ENCODE measurements at regions not wholly inside any gene's neighbourhood (a gene's known extent, or its start where the extent isn't known, plus 50 kb on each side); places are given as distances from the start of the nearest gene placed in this dataset.

DNA sequence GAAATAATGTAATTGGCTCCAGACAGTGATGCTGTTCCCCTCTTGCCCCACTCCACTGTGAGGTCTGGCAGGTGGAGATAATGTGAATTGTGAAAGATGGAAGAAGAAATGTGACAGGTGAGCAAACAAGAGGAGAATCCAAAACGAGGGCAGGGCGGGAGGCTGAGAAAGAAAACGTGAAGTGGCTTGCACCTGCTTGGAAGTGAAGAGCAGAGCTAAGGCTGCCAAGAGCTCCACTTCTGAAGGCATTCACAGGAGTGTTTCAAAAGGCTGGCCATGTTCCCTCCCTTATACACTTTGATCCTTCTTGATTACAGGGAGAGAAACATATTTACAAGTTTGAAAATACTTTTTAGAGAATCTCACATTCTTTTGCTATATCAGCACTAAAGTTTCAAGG, 359.4 kb downstream of the EPHA7 start:
- Mint-ChIP-seq H3K27me3 (no peaks in the 10 kb centered on the region), H3K9me3 (peaks cover 6% of the 10 kb centered on the region), H3K4me1 (ENCODE audit: low read depth) (no peaks in the 10 kb centered on the region), H3K36me3 (ENCODE audit: low read depth) (no peaks in the 10 kb centered on the region), H3K4me3 (no peak overlapping the region), H3K27ac (no peak overlapping the region)
- ATAC-seq (no peak), DNase-seq (no peak)
- intact Hi-C loops (cut with micrococcal nuclease) = no loop called here
- TF ChIP-seq, protein P1, sequence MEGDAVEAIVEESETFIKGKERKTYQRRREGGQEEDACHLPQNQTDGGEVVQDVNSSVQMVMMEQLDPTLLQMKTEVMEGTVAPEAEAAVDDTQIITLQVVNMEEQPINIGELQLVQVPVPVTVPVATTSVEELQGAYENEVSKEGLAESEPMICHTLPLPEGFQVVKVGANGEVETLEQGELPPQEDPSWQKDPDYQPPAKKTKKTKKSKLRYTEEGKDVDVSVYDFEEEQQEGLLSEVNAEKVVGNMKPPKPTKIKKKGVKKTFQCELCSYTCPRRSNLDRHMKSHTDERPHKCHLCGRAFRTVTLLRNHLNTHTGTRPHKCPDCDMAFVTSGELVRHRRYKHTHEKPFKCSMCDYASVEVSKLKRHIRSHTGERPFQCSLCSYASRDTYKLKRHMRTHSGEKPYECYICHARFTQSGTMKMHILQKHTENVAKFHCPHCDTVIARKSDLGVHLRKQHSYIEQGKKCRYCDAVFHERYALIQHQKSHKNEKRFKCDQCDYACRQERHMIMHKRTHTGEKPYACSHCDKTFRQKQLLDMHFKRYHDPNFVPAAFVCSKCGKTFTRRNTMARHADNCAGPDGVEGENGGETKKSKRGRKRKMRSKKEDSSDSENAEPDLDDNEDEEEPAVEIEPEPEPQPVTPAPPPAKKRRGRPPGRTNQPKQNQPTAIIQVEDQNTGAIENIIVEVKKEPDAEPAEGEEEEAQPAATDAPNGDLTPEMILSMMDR (IDR thresholded peaks at IDR 0.05) = no peak
- CTCF ChIA-PET = no interaction called here
- POLR2A ChIA-PET = no interaction called here

DNA sequence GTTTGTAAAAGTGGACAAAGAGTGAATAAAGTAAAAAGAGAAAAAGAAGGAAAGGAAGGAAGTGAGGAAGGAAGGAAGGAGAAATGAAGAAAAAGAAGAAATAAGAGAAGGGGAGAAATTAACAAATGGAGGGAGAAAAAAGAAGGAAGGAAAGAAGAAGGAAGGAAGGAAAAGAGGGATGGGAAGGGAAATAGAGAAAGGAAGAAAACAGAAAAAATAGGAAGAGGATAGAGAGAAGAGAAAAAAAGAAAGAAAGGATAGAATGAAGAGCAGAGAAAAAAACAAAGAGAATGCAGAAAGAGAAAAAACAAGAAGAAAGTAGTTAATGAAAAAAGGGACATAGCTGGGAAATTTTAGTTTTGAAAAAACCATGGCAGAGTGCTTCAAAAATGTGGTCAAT, 361.8 kb downstream of the EPHA7 start:
- POLR2A ChIA-PET = no interaction called here
- peaks cover 7% of the 10 kb centered on the region for H3K9me3 Mint-ChIP-seq
- ATAC-seq = no peak
- H3K4me3 Mint-ChIP-seq = no peak overlapping the region
- H3K4me1 Mint-ChIP-seq (ENCODE audit: low read depth) = no peaks in the 10 kb centered on the region
- no peaks in the 10 kb centered on the region for H3K27me3 Mint-ChIP-seq
- no peak for DNase-seq
- H3K36me3 Mint-ChIP-seq (ENCODE audit: low read depth) = no peaks in the 10 kb centered on the region
- H3K27ac Mint-ChIP-seq = no peak overlapping the region
- intact Hi-C loops (cut with micrococcal nuclease) = no loop called here
- CTCF ChIA-PET = no interaction called here
- TF ChIP-seq, protein P1 (IDR thresholded peaks at IDR 0.05) = no peak

DNA sequence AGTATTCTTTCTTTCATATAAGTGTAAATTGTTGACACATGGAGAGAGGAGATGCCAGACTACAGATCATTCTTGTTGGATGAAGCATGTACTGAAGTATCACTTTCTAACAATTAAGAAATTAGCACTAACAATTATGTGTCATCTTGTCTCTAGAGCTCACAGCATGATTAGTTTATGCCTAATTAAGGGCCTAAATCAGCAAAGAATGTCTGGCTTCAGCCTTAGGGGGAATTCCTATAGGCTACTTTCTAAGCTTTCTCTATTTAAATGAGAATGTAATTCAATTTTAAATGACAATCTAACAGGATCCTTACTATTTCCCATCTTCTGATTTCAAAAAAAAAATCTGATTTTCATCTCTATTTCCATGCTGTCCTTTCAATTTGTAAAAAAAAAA, 371.0 kb downstream of the EPHA7 start:
- H3K4me1 Mint-ChIP-seq (ENCODE audit: low read depth) = no peaks in the 10 kb centered on the region
- DNase-seq = no peak
- TF ChIP-seq, protein P1 (IDR thresholded peaks at IDR 0.05) = no peak
- no peak for ATAC-seq
- H3K27me3 Mint-ChIP-seq = no peaks in the 10 kb centered on the region
- H3K4me3 Mint-ChIP-seq = no peak overlapping the region
- H3K36me3 Mint-ChIP-seq (ENCODE audit: low read depth) = no peaks in the 10 kb centered on the region
- intact Hi-C loops (cut with micrococcal nuclease) = no loop called here
- H3K9me3 Mint-ChIP-seq = peaks cover 4% of the 10 kb centered on the region
- POLR2A ChIA-PET = no interaction called here
- H3K27ac Mint-ChIP-seq = no peak overlapping the region
- CTCF ChIA-PET = no interaction called here

DNA sequence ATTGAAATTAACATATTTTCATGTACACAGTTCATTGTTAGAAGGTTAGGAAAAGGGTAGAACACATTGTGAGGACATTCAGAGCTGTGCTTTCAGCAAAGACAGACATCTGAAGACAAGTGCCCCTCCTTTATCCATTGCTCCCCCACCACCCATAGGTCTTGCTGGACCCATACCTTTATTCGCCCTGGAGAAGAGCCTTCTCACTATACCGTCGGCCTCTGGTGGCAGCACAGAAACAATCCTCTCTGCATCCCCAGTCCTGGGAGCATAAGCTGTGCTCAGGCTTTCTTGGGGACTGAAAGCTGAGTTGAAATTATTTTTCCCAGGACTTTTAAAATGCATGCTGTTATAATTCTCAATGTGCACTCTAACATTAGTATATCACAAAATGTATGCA, 372.3 kb downstream of the EPHA7 start:
- no peak for DNase-seq
- H3K27me3 Mint-ChIP-seq = no peaks in the 10 kb centered on the region
- TF ChIP-seq, protein P1 (IDR thresholded peaks at IDR 0.05) = no peak
- no peak overlapping the region for H3K27ac Mint-ChIP-seq
- ChIA-PET CTCF (no interaction called here), POLR2A (no interaction called here)
- H3K36me3 Mint-ChIP-seq (ENCODE audit: low read depth) = no peaks in the 10 kb centered on the region
- intact Hi-C loops (cut with micrococcal nuclease) = no loop called here
- H3K4me3 Mint-ChIP-seq = no peak overlapping the region
- no peak for ATAC-seq
- peaks cover 4% of the 10 kb centered on the region for H3K9me3 Mint-ChIP-seq
- H3K4me1 Mint-ChIP-seq (ENCODE audit: low read depth) = no peaks in the 10 kb centered on the region

DNA sequence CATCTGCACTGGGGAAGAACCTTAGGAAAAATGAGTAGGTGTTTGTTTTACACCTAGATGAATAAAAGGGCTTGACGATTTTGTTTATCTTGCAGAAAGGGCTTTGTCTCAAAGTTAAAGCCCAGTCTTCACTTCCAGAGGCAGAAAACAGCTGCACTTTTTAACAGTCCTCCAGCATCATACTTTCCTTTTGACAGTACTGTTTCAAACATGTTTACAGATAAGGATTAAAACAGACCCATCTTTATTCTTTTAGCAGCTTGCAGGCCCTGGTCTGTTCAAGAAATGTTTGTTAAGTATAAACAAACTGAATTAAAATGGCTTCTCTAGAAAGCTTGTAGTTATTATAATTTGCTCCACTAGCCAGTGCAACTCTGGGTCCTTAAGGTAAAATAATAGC, 374.2 kb downstream of the EPHA7 start:
- no peak for ATAC-seq
- Mint-ChIP-seq H3K27me3 (no peaks in the 10 kb centered on the region), H3K9me3 (peaks cover 1% of the 10 kb centered on the region), H3K4me1 (ENCODE audit: low read depth) (no peaks in the 10 kb centered on the region), H3K4me3 (no peak overlapping the region), H3K27ac (no peak overlapping the region), H3K36me3 (ENCODE audit: low read depth) (no peaks in the 10 kb centered on the region)
- POLR2A ChIA-PET = no interaction called here
- CTCF ChIA-PET = no interaction called here
- no peak for DNase-seq
- intact Hi-C loops (cut with micrococcal nuclease) = no loop called here
- TF ChIP-seq, protein P1 (IDR thresholded peaks at IDR 0.05) = no peak

Measured in activated CD8-positive, alpha-beta T cell treated with anti-CD3 and anti-CD28 coated beads for 36 hours (primary cell).